Central memory CD4-positive, alpha-beta T cell (primary cell): ENCODE measurements at regions not wholly inside any gene's neighbourhood (a gene's known extent, or its start where the extent isn't known, plus 50 kb on each side); places are given as distances from the start of the nearest gene placed in this dataset.
A peak's percentile ranks its signal among the peaks of the same experiment; 100 is the strongest.

Experiments used
- DNase-seq: peaks from one replicate; pipeline ENCODE4 v3.0.0; 2022

DNA sequence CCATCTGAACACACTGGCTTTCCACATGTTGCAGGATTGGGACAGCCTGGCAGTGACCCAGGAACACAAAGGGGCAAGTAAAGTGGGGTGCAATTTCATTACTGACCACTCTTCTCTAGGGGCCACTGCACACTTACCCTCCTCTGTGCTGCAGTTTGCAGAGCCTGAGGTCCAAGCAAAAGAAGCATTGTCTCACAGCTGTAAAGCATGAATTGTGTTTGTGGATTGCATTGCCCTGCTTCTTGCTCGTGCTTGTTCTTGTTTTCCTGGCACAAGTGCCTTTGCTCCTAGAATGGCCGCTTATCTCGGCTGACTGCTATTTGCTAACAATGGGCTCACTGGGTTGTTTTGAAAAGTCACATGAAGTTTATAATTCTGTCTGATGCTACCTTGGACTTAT, 209.1 kb upstream of the JADE1 start:
- no peak for DNase-seq

DNA sequence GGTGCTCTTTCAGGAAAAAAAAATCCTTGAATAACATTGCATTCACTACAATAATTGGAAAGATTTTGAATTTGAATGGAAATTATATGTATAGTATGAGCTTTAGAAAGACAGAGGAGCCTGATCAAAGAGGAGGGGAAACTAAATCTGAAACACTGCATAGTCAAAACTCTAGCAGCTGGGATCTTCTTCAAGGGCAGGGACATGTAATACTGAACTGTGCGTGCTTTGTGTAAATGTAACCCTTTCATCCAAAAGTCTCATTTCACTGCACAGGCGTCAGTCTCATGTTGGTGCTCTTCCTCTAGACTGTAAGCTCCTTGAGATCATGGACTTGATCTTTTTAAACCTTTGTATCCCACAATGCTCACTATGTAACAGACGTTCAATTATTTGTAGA, 212.0 kb upstream of the JADE1 start:
- DNase-seq: no peak

DNA sequence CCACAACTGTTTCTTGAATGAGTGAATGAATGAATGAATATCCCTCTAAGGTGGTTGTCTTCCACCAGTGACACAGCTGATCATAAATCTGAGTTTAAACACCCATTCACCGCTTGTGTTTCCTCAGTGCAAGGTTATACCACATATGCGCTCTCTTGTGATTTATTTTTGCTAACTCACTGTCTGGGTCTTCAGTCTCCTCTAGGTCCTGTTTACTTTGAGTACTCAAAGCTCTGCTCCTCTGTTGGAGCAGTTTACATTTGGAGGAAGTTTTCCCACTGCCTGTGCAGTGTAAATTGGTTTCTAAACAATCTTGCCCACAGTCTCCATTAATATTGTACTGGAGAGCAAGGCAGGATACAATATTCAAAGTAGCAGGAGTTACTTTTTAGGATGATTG, 212.6 kb upstream of the JADE1 start:
- no peak for DNase-seq

DNA sequence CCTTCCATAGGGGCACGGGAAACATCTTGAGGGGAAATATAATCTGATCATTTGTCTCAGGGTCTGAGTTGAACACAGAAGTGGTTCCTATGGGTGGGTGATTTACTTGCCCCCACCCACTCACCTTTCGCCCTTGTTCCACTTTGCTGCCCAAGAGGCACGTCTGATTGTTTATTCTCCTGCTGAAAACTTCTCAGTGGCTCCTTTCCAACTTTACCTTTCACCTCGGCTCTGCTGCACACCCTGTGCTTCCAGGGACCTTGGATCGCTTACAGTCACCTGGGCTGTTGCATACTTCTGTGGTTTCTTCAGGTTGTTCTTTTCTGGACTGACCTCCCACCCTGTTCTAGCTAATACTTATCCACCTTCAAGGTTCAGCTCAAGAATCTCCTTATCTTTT, 213.4 kb upstream of the JADE1 start:
- DNase-seq: no peak

DNA sequence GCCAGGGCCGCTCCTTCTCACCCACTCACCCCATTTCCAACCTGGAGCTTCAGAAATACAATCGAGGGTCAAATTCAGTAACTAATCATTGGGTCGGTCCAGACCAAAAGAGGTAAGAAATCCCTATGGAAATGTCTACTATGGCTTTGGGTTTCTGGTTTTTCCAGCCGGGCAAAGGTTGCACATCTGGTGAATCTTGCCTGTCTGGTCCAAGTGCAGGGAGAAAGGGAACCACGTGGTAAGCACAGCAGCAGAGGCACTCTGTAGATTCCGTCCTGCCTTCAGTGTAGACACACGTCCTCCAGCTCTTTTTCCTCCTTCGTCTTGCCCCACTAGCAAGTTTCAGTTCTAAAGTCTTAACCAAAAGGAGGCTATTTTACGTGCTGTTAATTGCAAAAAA, 218.0 kb upstream of the JADE1 start:
- no peak for DNase-seq

DNA sequence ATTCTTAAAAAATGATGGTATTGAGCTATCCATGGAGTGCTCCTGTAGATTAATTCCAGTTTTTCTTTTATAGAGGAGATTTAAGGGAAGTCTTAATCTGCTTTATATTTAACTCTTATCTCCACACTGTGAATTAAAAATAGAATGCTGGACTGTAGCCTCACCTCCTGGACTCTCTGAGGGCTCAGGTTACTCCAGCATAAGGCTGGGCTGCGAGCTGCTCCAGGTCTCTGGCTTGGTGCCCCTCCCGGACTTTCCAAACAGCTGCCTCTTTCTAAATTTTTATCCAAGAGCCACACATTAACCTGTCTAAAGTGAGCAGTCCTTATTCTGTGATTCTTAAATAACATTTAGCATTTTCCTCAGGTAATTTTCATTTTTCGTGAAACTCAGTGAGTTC, 218.7 kb upstream of the JADE1 start:
- no peak for DNase-seq

DNA sequence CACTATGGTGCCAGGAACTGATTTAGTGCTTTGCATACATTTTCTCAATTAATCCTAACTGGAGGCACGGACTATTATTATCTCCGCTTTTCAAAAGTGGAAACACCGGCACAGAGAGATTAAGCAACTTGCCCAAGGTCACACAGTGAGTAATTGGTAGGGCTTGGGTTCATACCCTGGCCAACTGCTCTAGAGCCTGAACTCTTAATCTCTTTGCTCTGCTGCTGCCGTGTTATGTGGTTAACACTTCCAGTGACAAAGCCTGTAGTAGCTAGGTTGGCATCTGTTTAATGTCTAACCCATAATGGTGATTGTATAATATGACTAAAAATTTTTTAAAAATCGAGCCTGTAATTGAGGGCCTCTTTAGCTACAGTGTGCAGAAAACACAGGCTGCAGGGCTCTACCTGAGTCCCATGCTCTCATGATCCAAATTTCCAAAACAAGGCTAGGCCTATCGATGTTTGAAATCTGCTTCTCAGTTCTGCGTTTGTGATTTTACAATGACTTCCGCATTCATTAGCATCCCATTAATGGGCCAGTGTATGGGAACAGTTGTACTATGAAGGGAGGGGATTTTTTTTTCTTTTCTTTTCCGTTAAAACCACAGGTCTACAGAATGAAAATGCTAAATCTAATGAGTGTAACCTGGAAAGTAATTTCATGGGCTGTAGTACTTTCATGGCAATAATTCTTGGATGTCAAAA, 219.3 kb upstream of the JADE1 start:
- DNase-seq: no peak

DNA sequence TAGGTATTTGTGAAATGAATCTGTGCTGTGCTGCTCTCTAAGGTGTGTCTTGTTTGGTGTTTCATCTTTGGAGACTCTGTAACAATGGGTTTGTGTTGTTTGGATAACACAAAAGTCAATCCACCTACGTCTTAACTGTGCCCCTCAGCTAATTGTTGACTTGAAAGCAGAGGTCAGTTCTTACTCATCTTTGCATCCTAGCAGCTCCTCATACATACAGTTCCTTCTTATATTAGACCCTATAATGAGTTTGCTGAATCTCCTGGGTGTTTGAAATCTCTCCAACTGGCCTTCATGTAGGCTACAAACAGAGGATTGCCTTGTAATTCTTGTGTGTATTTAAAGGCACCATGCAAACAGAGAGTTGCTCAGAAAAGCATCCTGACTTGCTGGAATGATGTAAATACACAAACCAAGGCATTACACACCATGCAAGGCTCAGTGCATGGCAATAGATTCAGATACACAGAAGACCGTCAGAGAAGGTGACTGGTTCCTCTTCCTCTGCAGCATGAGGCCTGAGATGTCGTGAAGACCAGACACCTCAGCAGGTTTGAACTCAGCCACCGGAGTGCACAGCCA, 220.0 kb upstream of the JADE1 start:
- no peak for DNase-seq

DNA sequence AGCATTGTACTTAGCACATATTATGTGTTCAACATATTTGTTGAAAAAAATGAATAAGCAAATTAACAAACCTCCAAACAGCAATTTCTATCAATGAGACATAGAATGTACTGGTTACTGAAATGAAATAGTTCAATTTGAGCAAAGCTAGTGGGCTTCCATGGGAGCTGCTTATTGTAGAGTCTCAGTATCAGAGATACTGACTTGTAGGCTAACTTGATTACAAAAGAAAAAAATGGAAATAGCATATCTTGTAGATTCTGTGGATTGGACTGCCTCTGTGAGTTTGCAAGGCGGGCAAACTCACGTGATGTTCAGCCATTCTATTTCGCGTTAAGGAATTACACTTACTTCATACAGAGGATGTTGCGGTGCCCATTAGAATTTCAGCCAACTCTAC, 222.1 kb upstream of the JADE1 start:
- no peak for DNase-seq

DNA sequence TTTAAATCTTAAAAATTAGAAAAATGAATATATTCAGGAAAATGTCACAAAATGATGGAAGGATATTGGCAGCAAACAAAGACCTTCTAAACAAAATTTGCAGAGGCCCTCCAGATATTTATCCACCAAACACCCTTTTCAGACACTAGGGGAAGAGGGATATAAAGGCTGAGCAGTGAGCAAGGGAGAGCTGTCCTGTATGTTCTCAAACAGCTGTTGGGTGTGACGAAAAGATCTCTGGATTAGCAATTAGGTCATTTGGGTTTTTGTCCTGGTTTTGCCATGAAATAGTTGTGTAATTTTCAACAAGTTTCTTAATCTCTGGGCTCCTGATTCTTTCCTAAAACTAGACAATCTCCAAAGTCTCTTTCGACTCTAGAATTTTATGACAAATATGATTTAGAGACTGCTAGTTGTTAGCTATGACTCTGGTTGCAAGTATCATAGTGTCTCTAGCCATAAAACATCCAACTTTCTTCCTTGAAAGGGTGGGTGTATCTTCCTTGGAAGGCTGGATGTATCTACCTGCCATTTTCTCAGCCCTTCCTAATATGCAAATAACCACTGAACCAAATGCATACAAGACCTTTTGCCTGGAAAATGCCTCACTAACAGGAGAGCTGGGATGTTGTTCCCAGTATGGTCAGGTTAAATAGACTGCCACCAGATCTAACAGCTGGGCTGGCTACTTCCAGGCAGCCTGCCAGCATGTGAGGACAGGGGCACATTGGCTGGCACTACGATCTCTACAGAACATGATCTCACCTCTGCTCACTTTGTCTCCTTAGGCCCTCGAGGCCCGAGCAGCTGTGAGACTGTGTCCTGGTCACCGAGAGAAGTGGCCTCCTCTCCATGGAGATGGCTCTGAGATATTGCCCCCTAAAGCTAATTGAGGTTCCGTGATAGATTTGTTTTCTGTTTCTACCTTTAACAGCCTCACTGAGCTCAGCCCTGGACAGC, 225.5 kb upstream of the JADE1 start:
- DNase-seq: no peak

DNA sequence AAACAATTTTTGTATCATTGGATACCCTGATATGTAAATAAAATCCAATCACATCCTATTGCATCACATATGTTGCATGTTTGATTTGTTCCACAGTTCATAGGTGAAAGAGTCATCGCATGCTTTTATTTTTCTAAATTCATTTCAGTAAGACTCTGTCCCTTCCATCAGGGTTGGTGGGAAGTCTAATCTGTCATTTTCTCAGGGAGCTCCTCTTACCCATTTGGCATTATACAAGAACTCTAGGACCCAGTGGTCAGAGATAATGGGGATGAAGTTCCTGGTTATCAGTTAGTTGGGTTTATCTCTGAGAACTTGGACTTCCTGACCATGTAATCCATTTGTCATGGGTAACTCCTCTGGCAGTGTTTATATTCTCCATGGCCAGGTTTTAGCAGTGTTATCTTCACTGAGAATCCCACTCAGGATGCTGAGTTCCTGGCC, 227.1 kb upstream of the JADE1 start:
- no peak for DNase-seq

DNA sequence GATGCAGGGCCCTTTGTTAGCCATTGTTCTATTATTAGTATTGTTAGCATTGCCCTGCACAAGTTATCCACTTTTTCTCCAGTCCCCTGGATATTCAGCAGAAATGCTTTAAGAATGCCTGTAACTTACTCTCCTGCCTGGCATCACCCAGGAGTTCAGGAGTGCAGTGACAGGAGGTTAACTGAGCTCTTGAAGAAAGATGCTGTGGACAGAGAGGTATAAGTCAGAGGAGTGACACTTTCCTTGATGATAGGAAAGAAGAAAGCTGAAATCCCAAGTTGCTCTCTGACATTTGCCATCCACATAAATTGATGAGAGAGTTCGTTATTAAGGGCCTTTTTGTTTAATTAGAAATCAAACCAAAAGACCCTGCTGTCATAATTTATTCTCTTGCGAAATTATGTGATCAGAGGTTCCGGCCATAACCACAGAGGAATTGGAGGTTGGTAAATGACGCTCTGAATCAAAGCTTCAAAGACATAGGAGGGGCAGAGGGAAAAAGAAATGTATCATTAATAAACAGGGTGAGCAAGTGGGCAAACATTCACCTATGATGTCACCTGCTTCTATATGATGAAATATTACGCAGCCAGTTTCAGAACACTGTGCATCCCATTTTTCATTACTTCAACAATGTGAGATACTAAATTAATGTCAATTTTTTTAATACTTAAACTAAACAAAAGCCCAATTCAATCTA, 230.2 kb upstream of the JADE1 start:
- no peak for DNase-seq

DNA sequence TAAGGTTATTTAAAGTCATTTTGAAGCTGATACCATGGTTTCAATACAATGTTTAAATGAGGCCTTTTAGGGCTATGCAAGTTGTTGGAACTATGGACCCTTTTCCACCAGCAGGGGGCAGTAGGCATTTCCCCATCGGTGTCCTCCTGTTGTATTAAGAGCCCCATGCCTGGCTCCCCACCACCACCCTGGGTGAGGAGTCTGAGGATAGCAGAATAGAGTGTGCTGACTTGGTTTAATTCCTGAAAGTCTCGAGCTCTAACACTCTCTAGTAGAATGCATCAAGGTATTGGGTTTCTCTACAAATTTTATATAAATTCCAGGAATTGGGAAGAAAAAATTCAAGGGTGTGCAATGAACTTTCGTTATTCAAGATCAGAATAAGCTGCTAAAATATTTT, 234.8 kb upstream of the JADE1 start:
- peak; percentile 41 for DNase-seq

DNA sequence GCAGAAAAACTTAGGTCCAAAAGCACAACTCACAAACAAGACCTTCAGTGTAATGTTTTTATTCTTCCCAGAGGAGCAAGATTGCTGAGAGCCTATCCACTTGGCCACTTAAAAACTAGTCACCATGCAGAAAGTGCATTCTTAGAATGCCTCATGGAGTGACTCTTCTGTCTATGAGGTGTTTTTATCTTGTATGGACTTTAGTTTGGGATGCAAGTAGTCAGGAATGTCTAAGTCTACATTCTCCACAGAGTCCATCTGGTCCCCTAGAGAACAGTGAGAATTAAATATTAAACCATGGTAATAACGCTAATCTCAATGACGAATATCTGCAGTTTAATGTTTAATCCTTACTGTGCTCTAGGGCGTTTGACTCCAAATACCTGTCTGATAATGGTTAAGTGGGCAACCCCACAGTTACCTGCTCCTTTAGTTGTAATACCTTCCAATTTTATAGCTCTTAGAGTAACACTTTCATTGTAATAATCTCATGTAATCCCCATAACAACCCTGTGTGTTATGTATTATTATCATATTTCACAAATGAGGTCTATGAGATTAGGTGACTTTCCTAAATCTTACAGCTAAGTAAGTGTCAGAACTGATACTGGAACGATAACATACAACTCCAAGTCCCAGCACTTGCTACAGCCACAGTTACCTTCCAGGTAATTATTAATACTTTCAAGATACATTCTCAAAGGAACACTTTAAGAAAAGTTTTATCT, 235.6 kb upstream of the JADE1 start:
- DNase-seq: no peak

DNA sequence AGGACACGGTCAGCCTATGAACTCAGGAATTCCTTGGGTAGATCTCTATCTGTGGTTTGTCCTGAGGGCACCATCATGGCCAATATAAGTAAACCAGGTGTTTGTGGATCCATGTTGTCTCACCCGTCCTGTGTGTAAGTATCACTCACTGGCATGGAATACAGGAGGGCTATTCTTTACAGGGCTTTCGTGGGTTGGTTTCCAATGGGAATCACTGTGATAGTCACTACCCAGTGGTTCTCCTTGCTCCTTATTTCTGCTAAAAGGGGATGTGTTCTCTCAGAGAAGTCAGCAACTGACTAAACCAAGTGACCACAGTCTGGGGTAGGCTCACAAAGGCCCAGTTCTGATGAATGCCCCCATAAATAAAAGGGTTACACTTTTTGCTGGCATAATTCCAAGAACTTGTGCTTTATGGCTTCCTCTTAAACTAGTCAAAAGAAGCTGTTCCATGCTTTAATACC, 236.7 kb upstream of the JADE1 start:
- no peak for DNase-seq

DNA sequence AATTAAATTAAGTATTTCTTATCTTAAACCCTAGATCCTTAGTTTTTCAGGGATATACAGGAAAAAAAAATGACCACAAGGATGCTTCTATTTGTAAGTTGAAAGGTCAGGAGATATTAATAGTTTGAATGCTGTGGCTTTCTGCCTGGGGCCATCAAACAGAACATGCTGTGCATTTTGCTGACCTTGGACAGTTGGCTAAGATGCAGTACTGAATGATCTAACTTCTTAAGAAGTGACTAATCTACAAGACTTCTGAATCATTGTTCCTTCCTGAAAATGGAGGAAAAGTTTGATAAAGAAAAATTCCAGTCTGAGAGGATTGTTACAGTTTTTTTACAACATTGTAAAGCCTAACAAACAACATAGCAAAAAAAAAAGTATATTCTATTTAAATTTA, 237.8 kb upstream of the JADE1 start:
- DNase-seq: no peak

DNA sequence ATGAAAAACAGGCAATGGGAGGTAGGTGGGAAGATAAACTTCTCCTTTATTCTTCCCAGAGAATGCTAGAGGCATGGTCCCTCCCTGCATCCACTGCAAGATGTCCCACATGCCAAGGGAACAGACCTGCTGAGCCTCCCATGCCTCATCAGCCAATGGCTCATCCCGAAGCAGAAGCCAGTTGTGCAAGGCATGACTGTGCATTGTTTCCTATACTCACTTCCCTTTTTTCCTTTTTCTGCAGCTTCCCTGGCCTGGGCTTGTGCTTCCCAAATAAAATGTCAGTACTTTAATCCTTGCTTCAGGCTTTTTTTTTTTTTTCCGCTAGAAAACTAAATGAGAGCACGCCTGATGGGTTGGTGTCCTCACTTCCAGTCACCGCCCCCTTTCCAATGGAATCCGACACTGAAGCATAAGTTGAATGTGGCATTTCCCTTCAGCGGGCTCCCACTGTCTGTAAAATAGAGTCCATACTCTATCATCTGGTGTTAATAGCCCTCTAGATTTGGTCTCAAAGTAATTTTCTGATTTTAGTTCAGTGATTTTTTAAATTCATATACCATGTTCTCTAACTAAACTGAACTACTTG, 239.0 kb upstream of the JADE1 start:
- DNase-seq: no peak

DNA sequence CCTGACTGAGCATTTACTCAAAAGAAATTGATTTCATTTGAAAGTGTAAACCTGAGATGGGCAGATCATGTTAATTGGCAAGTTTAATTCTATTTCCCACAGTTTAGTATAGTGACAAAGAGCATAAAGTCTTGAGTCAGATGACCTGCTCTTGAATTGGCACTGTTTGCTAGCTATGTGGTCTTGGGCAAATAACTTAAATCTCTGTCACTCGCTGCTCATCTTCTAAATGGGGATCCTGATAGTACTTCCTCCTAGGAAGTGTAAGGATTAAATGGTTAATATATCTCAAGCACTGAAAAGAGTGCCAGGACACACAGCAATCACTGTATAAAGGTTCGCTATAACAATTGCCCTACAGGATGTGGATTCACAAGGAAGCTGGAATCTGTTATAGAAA, 242.8 kb upstream of the JADE1 start:
- no peak for DNase-seq

DNA sequence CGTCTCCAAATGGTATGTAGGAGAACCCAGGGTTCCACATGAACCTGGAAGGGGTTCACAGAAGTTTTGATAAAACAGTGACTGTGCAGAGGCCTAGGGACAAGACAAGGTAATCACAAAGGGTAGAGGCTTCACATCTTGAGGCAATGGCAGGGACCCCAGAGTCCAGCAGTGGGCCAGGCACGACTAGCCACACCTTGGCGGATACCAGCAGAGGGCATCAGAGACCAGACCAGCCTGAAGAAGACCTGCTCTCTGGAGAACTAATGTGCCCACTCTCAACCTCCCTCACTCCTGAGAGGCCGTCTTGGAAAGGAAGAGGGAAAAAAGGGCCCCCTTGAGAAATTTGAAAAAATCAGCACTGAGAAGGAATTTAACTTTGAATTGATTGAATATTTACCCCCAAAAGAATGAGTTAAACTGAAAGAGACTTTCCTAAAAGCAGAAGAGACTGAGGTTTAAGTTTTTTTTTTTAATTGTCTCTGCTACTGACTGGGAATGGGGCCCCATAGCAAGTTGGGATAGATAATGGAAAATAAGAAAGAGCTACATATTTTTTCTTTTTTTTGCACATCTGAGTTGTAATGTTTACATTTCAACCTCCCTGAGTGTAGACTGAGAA, 243.8 kb upstream of the JADE1 start:
- DNase-seq: no peak

DNA sequence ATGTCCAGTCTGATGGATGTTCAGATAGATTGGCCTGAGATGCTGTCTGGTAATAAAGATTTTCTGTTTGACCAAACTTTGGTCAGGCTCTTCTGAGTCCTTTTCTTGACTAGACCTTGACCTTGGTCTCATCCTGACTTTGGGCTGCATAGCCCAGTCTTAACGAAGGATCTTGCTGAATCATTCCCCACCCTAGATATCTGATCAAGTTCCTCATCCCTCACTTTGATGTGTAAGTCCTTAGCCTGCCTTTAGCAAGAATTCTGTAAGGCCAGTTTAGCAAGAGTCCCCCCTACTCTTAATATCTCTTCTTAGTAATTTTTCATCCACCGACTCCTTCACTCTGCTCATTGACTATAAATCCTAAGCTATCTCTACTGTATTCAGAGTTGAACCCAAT, 244.4 kb upstream of the JADE1 start:
- DNase-seq: no peak

DNA sequence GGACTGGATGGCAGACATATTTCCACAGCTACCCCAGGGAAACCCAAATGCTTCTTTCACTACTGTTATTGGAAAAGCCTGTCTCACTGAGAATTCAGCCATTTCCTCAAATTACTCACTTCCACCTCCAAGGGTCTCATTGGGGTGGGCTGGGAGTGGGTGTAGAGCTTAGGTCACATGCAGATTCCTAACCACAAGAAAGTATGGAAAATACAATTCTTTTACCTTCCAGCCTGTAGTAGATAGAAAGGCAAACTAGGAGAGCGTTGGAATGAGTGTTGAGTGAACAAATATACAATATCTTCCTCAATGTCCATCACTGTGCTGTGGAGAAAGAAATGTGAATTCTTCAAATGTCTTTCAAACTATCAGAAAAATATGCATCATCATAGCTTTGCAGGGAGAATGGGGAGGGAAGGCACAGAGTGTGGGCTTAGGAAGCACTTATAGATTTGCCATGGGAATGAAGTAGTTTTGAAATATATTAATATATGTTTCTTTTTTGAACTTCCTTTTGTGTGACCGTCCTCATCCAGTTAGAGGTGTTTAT, 245.3 kb upstream of the JADE1 start:
- no peak for DNase-seq
